ENCODE measurements at regions not wholly inside any gene's neighbourhood (a gene's known extent, or its start where the extent isn't known, plus 50 kb on each side); places are given as distances from the start of the nearest gene placed in this dataset.

DNA sequence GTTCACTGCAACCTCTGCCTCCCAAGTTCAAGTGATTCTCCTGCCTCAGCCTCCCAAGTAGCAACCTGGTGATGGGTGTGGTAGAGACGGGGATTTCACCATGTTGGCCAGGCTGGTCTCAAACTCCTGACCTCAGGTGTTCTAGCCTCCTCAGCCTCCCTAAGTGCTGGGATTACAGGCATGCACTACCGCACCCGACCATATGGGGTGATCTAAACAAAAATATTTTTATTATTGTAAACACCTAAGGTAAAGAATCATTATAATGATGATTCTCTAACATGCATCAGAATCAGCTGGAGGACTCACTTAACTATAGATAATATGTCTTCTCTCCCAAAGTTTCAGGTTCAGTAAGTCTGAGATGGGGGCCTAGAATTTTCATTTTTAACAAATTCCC lies 96.2 kb upstream of the ALG10 start:
- no TSS peak for BruUV-seq (replicated peaks)
- intact Hi-C loops (cut with micrococcal nuclease; ENCODE audit: unreplicated experiment) = no loop called here
- no peak overlapping the region for H3K4me2 ChIP-seq (ENCODE audit: low read depth, low read length)
- H3K27me3 ChIP-seq (ENCODE audit: control insufficient read depth in 1 of 2, insufficient read depth in 2 of 2, low read length in 2 of 2) = no peaks in the 10 kb centered on the region
- no peak overlapping the region for H3K27ac ChIP-seq (ENCODE audit: extremely low read length, insufficient read depth, low read length)
- no peak overlapping the region for H3K4me3 ChIP-seq (replicated peaks in 1 of 3; ENCODE audit: insufficient read depth in 1 of 3, low read depth in 2 of 3, low read length in 3 of 3)
- H3K9ac ChIP-seq (ENCODE audit: insufficient read depth, low read depth, low read length) = no peak overlapping the region
- POLR2A ChIA-PET = no interaction called here
- WGBS (ENCODE audit: low lambda C conversion rate) = 0% methylated on average over 3 of the region's 3 CpGs
- no peaks in the 10 kb centered on the region for H3K79me2 ChIP-seq (ENCODE audit: insufficient read depth, low read length)
- CTCF ChIA-PET (ENCODE audit: low intra/inter-chr PET ratio, low total read pairs) = no interaction called here
- DNase-seq (ENCODE audit: low spot score) (no peak), FAIRE-seq (no peak), ATAC-seq (no peak)
- H2AFZ ChIP-seq (ENCODE audit: low read length) = no peak overlapping the region
- no peaks in the 10 kb centered on the region for H3K4me1 ChIP-seq (ENCODE audit: insufficient read depth, low read length)
- no peak for TF ChIP-seq ZNF841 (CRISPR knock-in tag; IDR thresholded peaks at IDR 0.05; ENCODE audit: borderline replicate concordance)
- TF ChIP-seq ZNF441 (CRISPR knock-in tag; IDR thresholded peaks at IDR 0.05; ENCODE audit: borderline replicate concordance) = no peak
- TF ChIP-seq SRY (CRISPR knock-in tag; IDR thresholded peaks at IDR 0.05) = no peak
- TF ChIP-seq SMARCC2 (IDR thresholded peaks at IDR 0.05) = no peak
- TF ChIP-seq, protein P1, sequence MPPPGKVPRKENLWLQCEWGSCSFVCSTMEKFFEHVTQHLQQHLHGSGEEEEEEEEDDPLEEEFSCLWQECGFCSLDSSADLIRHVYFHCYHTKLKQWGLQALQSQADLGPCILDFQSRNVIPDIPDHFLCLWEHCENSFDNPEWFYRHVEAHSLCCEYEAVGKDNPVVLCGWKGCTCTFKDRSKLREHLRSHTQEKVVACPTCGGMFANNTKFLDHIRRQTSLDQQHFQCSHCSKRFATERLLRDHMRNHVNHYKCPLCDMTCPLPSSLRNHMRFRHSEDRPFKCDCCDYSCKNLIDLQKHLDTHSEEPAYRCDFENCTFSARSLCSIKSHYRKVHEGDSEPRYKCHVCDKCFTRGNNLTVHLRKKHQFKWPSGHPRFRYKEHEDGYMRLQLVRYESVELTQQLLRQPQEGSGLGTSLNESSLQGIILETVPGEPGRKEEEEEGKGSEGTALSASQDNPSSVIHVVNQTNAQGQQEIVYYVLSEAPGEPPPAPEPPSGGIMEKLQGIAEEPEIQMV (CRISPR knock-in tag; IDR thresholded peaks at IDR 0.05; ENCODE audit: low read depth) = no peak
- TF ChIP-seq BHLHE40 (IDR thresholded peaks at IDR 0.05; ENCODE audit: low read length) = no peak
- TF ChIP-seq ISL2 (CRISPR knock-in tag; IDR thresholded peaks at IDR 0.05) = no peak
- TF ChIP-seq RAD21 (CRISPR knock-in tag; IDR thresholded peaks at IDR 0.05) = no peak
- TF ChIP-seq, protein P2, sequence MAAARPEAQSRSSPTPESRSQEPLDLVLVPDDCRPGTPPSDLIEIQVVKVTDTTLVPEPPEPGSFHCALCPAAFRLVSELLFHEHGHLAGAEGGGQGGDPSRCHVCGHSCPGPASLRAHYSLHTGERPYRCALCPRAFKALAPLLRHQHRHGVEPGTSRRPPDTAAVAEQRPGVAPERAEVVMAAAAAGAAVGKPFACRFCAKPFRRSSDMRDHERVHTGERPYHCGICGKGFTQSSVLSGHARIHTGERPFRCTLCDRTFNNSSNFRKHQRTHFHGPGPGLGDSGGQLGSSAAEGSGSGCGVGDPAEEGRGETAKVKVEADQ (CRISPR knock-in tag; IDR thresholded peaks at IDR 0.05; ENCODE audit: borderline replicate concordance) = no peak
- TF ChIP-seq, protein P3, sequence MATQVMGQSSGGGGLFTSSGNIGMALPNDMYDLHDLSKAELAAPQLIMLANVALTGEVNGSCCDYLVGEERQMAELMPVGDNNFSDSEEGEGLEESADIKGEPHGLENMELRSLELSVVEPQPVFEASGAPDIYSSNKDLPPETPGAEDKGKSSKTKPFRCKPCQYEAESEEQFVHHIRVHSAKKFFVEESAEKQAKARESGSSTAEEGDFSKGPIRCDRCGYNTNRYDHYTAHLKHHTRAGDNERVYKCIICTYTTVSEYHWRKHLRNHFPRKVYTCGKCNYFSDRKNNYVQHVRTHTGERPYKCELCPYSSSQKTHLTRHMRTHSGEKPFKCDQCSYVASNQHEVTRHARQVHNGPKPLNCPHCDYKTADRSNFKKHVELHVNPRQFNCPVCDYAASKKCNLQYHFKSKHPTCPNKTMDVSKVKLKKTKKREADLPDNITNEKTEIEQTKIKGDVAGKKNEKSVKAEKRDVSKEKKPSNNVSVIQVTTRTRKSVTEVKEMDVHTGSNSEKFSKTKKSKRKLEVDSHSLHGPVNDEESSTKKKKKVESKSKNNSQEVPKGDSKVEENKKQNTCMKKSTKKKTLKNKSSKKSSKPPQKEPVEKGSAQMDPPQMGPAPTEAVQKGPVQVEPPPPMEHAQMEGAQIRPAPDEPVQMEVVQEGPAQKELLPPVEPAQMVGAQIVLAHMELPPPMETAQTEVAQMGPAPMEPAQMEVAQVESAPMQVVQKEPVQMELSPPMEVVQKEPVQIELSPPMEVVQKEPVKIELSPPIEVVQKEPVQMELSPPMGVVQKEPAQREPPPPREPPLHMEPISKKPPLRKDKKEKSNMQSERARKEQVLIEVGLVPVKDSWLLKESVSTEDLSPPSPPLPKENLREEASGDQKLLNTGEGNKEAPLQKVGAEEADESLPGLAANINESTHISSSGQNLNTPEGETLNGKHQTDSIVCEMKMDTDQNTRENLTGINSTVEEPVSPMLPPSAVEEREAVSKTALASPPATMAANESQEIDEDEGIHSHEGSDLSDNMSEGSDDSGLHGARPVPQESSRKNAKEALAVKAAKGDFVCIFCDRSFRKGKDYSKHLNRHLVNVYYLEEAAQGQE (IDR thresholded peaks at IDR 0.05; ENCODE audit: borderline replicate concordance in 1 of 2, low read depth in 1 of 2, low read length in 2 of 2) = no peak
- no peak for TF ChIP-seq ZFY (CRISPR knock-in tag; IDR thresholded peaks at IDR 0.05)
- TF ChIP-seq, protein P4, sequence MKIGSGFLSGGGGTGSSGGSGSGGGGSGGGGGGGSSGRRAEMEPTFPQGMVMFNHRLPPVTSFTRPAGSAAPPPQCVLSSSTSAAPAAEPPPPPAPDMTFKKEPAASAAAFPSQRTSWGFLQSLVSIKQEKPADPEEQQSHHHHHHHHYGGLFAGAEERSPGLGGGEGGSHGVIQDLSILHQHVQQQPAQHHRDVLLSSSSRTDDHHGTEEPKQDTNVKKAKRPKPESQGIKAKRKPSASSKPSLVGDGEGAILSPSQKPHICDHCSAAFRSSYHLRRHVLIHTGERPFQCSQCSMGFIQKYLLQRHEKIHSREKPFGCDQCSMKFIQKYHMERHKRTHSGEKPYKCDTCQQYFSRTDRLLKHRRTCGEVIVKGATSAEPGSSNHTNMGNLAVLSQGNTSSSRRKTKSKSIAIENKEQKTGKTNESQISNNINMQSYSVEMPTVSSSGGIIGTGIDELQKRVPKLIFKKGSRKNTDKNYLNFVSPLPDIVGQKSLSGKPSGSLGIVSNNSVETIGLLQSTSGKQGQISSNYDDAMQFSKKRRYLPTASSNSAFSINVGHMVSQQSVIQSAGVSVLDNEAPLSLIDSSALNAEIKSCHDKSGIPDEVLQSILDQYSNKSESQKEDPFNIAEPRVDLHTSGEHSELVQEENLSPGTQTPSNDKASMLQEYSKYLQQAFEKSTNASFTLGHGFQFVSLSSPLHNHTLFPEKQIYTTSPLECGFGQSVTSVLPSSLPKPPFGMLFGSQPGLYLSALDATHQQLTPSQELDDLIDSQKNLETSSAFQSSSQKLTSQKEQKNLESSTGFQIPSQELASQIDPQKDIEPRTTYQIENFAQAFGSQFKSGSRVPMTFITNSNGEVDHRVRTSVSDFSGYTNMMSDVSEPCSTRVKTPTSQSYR (CRISPR knock-in tag; IDR thresholded peaks at IDR 0.05; ENCODE audit: borderline replicate concordance) = no peak
- TF ChIP-seq, protein P5, sequence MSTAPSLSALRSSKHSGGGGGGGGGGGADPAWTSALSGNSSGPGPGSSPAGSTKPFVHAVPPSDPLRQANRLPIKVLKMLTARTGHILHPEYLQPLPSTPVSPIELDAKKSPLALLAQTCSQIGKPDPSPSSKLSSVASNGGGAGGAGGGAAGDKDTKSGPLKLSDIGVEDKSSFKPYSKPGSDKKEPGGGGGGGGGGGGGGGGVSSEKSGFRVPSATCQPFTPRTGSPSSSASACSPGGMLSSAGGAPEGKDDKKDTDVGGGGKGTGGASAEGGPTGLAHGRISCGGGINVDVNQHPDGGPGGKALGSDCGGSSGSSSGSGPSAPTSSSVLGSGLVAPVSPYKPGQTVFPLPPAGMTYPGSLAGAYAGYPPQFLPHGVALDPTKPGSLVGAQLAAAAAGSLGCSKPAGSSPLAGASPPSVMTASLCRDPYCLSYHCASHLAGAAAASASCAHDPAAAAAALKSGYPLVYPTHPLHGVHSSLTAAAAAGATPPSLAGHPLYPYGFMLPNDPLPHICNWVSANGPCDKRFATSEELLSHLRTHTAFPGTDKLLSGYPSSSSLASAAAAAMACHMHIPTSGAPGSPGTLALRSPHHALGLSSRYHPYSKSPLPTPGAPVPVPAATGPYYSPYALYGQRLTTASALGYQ (CRISPR knock-in tag; IDR thresholded peaks at IDR 0.05) = no peak
- in situ Hi-C loops (cut with HindIII; ENCODE audit: extremely low pct_ligation_motif_present, low pct_unique_long_range_greater_than_20kb) = no loop called here
- H4K20me1 ChIP-seq (ENCODE audit: insufficient read depth, low read length) = no peaks in the 10 kb centered on the region
- H3K36me3 ChIP-seq (replicated peaks in 1 of 2; ENCODE audit: control insufficient read depth in 1 of 2, insufficient read depth in 2 of 2, low read length in 2 of 2) = no peaks in the 10 kb centered on the region
- peaks cover 57% of the 10 kb centered on the region for H3K9me3 ChIP-seq (ENCODE audit: low read length)

Data from HepG2 (cell line).